ENCODE measurements at regions not wholly inside any gene's neighbourhood (a gene's known extent, or its start where the extent isn't known, plus 50 kb on each side); places are given as distances from the start of the nearest gene placed in this dataset.

DNA sequence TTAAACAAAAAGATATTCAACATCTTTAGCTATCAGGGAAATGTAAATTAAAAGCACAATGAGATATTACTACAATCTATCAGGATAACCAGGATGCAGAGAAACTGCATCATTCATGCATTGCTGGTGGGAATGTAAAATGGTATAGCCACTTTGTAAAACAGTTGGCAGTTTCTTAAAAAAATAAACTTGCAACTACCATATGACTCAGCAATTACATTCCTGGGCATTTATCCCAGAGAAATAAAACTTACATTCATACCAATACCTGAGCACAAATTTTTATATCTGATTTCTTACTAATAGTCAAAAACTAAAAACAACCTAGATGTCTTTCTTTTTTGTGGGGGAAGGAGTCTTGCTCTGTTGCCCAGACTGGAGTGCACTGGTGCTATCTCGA lies 190.3 kb upstream of the TAB2 start:
- H4K20me1 ChIP-seq (replicated peaks; ENCODE audit: insufficient read depth), result no peaks in the 10 kb centered on the region
- no peaks in the 10 kb centered on the region; the same call in 1 of the 3 replicates for H3K9me3 Mint-ChIP-seq
- ATAC-seq (no peak), DNase-seq (ENCODE audit: low spot score) (no peak)
- no peaks in the 10 kb centered on the region for H3K36me3 ChIP-seq (ENCODE audit: insufficient read depth)
- H3K36me3 Mint-ChIP-seq (ENCODE audit: low read depth), result no peaks in the 10 kb centered on the region
- no peak overlapping the region for H3K27ac ChIP-seq (ENCODE audit: low read depth)
- no peaks in the 10 kb centered on the region for H3K4me1 ChIP-seq (ENCODE audit: insufficient read depth)
- TF ChIP-seq STAT1 (IDR thresholded peaks at IDR 0.05; ENCODE audit: unreplicated experiment), result no peak
- TF ChIP-seq, protein P1, sequence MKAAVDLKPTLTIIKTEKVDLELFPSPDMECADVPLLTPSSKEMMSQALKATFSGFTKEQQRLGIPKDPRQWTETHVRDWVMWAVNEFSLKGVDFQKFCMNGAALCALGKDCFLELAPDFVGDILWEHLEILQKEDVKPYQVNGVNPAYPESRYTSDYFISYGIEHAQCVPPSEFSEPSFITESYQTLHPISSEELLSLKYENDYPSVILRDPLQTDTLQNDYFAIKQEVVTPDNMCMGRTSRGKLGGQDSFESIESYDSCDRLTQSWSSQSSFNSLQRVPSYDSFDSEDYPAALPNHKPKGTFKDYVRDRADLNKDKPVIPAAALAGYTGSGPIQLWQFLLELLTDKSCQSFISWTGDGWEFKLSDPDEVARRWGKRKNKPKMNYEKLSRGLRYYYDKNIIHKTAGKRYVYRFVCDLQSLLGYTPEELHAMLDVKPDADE (IDR thresholded peaks at IDR 0.05), result no peak
- TF ChIP-seq POLR2AphosphoS5 (IDR thresholded peaks at IDR 0.05; ENCODE audit: low read depth), result no peak
- TF ChIP-seq, protein P2, sequence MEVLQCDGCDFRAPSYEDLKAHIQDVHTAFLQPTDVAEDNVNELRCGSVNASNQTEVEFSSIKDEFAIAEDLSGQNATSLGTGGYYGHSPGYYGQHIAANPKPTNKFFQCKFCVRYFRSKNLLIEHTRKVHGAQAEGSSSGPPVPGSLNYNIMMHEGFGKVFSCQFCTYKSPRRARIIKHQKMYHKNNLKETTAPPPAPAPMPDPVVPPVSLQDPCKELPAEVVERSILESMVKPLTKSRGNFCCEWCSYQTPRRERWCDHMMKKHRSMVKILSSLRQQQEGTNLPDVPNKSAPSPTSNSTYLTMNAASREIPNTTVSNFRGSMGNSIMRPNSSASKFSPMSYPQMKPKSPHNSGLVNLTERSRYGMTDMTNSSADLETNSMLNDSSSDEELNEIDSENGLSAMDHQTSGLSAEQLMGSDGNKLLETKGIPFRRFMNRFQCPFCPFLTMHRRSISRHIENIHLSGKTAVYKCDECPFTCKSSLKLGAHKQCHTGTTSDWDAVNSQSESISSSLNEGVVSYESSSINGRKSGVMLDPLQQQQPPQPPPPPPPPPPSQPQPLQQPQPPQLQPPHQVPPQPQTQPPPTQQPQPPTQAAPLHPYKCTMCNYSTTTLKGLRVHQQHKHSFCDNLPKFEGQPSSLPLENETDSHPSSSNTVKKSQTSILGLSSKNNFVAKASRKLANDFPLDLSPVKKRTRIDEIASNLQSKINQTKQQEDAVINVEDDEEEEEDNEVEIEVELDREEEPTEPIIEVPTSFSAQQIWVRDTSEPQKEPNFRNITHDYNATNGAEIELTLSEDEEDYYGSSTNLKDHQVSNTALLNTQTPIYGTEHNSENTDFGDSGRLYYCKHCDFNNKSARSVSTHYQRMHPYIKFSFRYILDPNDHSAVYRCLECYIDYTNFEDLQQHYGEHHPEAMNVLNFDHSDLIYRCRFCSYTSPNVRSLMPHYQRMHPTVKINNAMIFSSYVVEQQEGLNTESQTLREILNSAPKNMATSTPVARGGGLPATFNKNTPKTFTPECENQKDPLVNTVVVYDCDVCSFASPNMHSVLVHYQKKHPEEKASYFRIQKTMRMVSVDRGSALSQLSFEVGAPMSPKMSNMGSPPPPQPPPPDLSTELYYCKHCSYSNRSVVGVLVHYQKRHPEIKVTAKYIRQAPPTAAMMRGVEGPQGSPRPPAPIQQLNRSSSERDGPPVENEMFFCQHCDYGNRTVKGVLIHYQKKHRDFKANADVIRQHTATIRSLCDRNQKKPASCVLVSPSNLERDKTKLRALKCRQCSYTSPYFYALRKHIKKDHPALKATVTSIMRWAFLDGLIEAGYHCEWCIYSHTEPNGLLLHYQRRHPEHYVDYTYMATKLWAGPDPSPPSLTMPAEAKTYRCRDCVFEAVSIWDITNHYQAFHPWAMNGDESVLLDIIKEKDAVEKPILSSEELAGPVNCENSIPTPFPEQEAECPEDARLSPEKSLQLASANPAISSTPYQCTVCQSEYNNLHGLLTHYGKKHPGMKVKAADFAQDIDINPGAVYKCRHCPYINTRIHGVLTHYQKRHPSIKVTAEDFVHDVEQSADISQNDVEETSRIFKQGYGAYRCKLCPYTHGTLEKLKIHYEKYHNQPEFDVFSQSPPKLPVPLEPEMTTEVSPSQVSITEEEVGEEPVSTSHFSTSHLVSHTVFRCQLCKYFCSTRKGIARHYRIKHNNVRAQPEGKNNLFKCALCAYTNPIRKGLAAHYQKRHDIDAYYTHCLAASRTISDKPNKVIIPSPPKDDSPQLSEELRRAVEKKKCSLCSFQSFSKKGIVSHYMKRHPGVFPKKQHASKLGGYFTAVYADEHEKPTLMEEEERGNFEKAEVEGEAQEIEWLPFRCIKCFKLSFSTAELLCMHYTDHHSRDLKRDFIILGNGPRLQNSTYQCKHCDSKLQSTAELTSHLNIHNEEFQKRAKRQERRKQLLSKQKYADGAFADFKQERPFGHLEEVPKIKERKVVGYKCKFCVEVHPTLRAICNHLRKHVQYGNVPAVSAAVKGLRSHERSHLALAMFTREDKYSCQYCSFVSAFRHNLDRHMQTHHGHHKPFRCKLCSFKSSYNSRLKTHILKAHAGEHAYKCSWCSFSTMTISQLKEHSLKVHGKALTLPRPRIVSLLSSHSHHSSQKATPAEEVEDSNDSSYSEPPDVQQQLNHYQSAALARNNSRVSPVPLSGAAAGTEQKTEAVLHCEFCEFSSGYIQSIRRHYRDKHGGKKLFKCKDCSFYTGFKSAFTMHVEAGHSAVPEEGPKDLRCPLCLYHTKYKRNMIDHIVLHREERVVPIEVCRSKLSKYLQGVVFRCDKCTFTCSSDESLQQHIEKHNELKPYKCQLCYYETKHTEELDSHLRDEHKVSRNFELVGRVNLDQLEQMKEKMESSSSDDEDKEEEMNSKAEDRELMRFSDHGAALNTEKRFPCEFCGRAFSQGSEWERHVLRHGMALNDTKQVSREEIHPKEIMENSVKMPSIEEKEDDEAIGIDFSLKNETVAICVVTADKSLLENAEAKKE (CRISPR knock-in tag; IDR thresholded peaks at IDR 0.05), result no peak
- no peak for TF ChIP-seq REST (IDR thresholded peaks at IDR 0.05; ENCODE audit: unreplicated experiment)
- no peak for TF ChIP-seq CTCF (conservative IDR thresholded peaks at IDR 0.05; ENCODE audit: low read depth in 2 of 2)
- no peak for TF ChIP-seq CREB1 (CRISPR knock-in tag; IDR thresholded peaks at IDR 0.05; ENCODE audit: low read depth)
- no peak for TF ChIP-seq EZH2phosphoT487 (IDR thresholded peaks at IDR 0.05; ENCODE audit: unreplicated experiment)
- H3K27me3 Mint-ChIP-seq (ENCODE audit: insufficient read depth, low read depth, poor library complexity), result no peaks in the 10 kb centered on the region
- H3K9me2 ChIP-seq (ENCODE audit: insufficient read depth), result peaks cover 14% of the 10 kb centered on the region; the same call in 1 of the 2 replicates
- H3K27ac Mint-ChIP-seq, result no peak overlapping the region
- no peaks in the 10 kb centered on the region for H3K79me2 ChIP-seq (replicated peaks; ENCODE audit: insufficient read depth)
- H3K4me3 Mint-ChIP-seq, result no peak overlapping the region
- H3F3A ChIP-seq (replicated peaks; ENCODE audit: low read depth), result no peaks in the 10 kb centered on the region
- H3K4me3 ChIP-seq, result no peak overlapping the region
- H3K27me3 ChIP-seq (ENCODE audit: insufficient read depth), result no peaks in the 10 kb centered on the region
- H3K4me2 ChIP-seq, result no peak overlapping the region
- H2AFZ ChIP-seq, result no peak overlapping the region
- no peaks in the 10 kb centered on the region for H3K4me1 Mint-ChIP-seq
